MM.1S (cell line): ENCODE measurements at regions not wholly inside any gene's neighbourhood (a gene's known extent, or its start where the extent isn't known, plus 50 kb on each side); places are given as distances from the start of the nearest gene placed in this dataset.

ENCODE experiments used
- CTCF ChIP-seq: fragments of 300-600 bp; sonication (generic); IDR thresholded peaks from 2 replicates; pipeline ENCODE4 v1.5.1; 2016; ENCODE audit warnings: antibody characterized with exemption, low read length, mixed read lengths
- EZH2 ChIP-seq: fragments of 300-600 bp; sonication (generic); optimal IDR thresholded peaks from 2 replicates; pipeline ENCODE3; 2017; ENCODE audit warnings: low read depth, mild to moderate bottlenecking, antibody characterized with exemption, low read length, mixed read lengths
- EZH2phosphoT487 ChIP-seq: fragments of 300-600 bp; sonication (generic); IDR thresholded peaks from 2 replicates; pipeline ENCODE4 v1.6.1; 2018; ENCODE audit warnings: antibody characterized with exemption, low read length

- TF ChIP-seq CTCF (no peak), EZH2 (no peak), EZH2phosphoT487 (no peak)
Observed at GRCh38 chr3:25056-25455, 171.5 kb upstream of the CHL1 start.
